CD14-positive monocyte (primary cell): ENCODE measurements at regions not wholly inside any gene's neighbourhood (a gene's known extent, or its start where the extent isn't known, plus 50 kb on each side); places are given as distances from the start of the nearest gene placed in this dataset.

Source experiments
- DNase-seq, 3 donors: peaks; one replicate each; pipeline ENCODE4 v3.0.0-alpha.2; 2011 to 2022
- H2AFZ ChIP-seq: 2 replicates; pipeline ENCODE4 v1.6.0; 2012; ENCODE audit warnings: mild to moderate bottlenecking, low read depth, low read length, inconsistent platforms; ENCODE audit not compliant: insufficient read depth, poor library complexity, severe bottlenecking
- H3K27ac ChIP-seq, 2 donors: 1 replicate in 1 of 2; 2 replicates in 1 of 2; pipeline ENCODE4 v1.5.1; 2012 to 2013; ENCODE audit warnings: low read length in 2 of 2, control low read depth in 1 of 2, inconsistent platforms in 1 of 2, low read depth in 1 of 2, mild to moderate bottlenecking in 1 of 2
- H3K27me3 ChIP-seq, 2 donors: one replicate each; pipeline versions ENCODE4 v1.6.0 to v1.6.1; 2011 to 2013; ENCODE audit warnings: low read length in 2 of 2; ENCODE audit not compliant: control insufficient read depth in 2 of 2, insufficient read depth in 2 of 2
- H3K36me3 ChIP-seq, 2 donors: replicated peaks in 1 of 2; 1 replicate in 1 of 2; 2 replicates in 1 of 2; pipeline versions ENCODE4 v1.5.1 to v1.6.1; 2012 to 2013; ENCODE audit warnings: low read length in 2 of 2, control low read depth in 1 of 2, inconsistent platforms in 1 of 2, mild to moderate bottlenecking in 1 of 2; ENCODE audit not compliant: insufficient read depth in 2 of 2, control insufficient read depth in 1 of 2
- H3K4me1 ChIP-seq, 2 donors: 1 replicate in 1 of 2; 2 replicates in 1 of 2; pipeline versions ENCODE4 v1.5.1 to v1.6.1; 2012 to 2013; ENCODE audit warnings: low read length in 2 of 2, control low read depth in 1 of 2, inconsistent platforms in 1 of 2, mild to moderate bottlenecking in 1 of 2, moderate library complexity in 1 of 2; ENCODE audit not compliant: insufficient read depth in 2 of 2, control insufficient read depth in 1 of 2
- H3K4me2 ChIP-seq: replicated peaks from 2 replicates; pipeline ENCODE3; 2012; ENCODE audit warnings: low read length, moderate library complexity, mild to moderate bottlenecking; ENCODE audit not compliant: poor library complexity, severe bottlenecking; ENCODE audit errors: extremely low read depth
- H3K4me3 ChIP-seq, 3 experiments: fragments of 200-600 bp in 1 of 3; sonication (generic) in 1 of 3; replicated peaks in 1 of 3; 1 replicate in 2 of 3; 2 replicates in 1 of 3; pipeline ENCODE4 v1.5.1; 2011 to 2013; ENCODE audit warnings: low read length in 3 of 3, mild to moderate bottlenecking in 3 of 3, control low read depth in 2 of 3, low read depth in 2 of 3, inconsistent platforms in 1 of 3, moderate library complexity in 1 of 3
- H3K79me2 ChIP-seq: 2 replicates; pipeline ENCODE4 v1.6.0; 2012; ENCODE audit warnings: mild to moderate bottlenecking, control low read depth, inconsistent platforms, low read length, moderate library complexity; ENCODE audit not compliant: insufficient read depth
- H3K9ac ChIP-seq: 2 replicates; pipeline ENCODE4 v1.6.0; 2017; ENCODE audit warnings: low read length, mild to moderate bottlenecking; ENCODE audit not compliant: insufficient read depth, poor library complexity, severe bottlenecking
- H3K9me3 ChIP-seq, 2 donors: replicated peaks in 1 of 2; 1 replicate in 1 of 2; 2 replicates in 1 of 2; pipeline versions ENCODE4 v1.5.1 to v1.6.1; 2012 to 2013; ENCODE audit warnings: low read length in 2 of 2, control low read depth in 1 of 2; ENCODE audit not compliant: control insufficient read depth in 1 of 2, insufficient read depth in 1 of 2
- H4K20me1 ChIP-seq: 2 replicates; pipeline ENCODE4 v1.6.0; 2012; ENCODE audit warnings: mild to moderate bottlenecking, low read length, control low read depth, moderate library complexity; ENCODE audit not compliant: insufficient read depth
- H3K27ac Mint-ChIP-seq, 7 donors: one replicate each; pipeline ENCODE4 v1.8.0; 2020; ENCODE audit warnings: mild to moderate bottlenecking in 7 of 7, mixed read lengths in 7 of 7, moderate library complexity in 6 of 7, inconsistent platforms in 2 of 7
- H3K27me3 Mint-ChIP-seq, 3 donors: one replicate each; pipeline ENCODE4 v1.8.0; 2021 to 2022; ENCODE audit warnings: low read depth in 3 of 3, mild to moderate bottlenecking in 3 of 3, mixed read lengths in 3 of 3, moderate library complexity in 3 of 3, inconsistent platforms in 1 of 3
- H3K36me3 Mint-ChIP-seq, 2 donors: one replicate each; pipeline ENCODE4 v1.8.0; 2020; ENCODE audit warnings: mixed read lengths in 2 of 2, inconsistent platforms in 1 of 2, mild to moderate bottlenecking in 1 of 2
- H3K4me1 Mint-ChIP-seq: one replicate; pipeline ENCODE4 v1.8.0; 2020; ENCODE audit warnings: mild to moderate bottlenecking, mixed read lengths
- H3K4me3 Mint-ChIP-seq, 2 donors: one replicate each; pipeline ENCODE4 v1.8.0; 2020; ENCODE audit warnings: mild to moderate bottlenecking in 2 of 2, mixed read lengths in 2 of 2, moderate library complexity in 1 of 2
- H3K9me3 Mint-ChIP-seq, 7 donors: one replicate each; pipeline ENCODE4 v1.8.0; 2020 to 2022; ENCODE audit warnings: mixed read lengths in 7 of 7, mild to moderate bottlenecking in 6 of 7, moderate library complexity in 6 of 7, inconsistent platforms in 2 of 7
- WGBS: methylation state at CpG from one replicate; pipeline ENCODE4 v1.1.5; 2013; ENCODE audit warnings: missing lambda C conversion rate; ENCODE audit not compliant: insufficient coverage; 5-methylcytosine and 5-hydroxymethylcytosine counted together
- intact Hi-C, 2 donors: fragments of 100-400 bp; cut with micrococcal nuclease; formaldehyde crosslinking; loops; one replicate each; pipeline versions ENCODE4 v1.15.0 to v1.15.1; 2023
- TF ChIP-seq, protein P1 (sequence below): fragments of 200-600 bp; IDR thresholded peaks from one replicate; pipeline ENCODE4 v1.8.0; 2022; ENCODE audit warnings: antibody characterized with exemption, mild to moderate bottlenecking

DNA sequence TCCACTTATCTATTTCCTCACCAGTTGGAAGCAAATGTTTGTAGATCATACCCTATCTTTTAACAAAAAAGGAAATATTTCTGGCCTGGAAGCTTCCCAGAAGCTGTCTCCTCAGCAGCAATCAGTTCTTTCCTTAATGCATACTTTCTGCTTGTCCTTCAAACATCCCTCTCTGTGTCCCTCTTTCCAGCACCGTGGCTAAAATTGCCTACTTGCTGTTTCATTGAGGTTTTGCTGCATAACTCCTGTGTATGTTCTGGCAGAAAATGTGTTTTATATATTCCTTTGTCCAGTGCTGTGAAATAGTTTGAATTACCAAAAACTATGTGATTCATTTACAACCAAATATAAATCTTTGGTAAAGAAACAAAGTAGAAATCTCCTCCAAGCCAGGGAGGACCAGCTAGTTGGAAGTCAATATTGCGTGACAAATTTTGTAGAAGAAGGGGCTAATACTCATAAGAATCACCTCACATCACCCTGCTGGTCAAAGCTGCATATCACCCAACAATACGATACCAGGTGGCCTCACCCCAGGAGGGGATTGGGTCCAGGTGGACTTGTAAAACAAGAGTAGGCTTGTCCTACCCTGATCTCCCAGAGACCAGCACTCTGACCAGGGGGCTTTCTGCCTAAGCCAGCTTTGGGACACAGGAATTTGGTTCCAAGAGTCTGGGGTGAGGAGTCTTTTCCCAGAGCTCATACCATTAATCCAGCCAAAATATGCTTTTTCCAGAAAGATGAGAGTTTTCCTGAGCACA is 198.4 kb upstream of the SNX2 start:
- Mint-ChIP-seq H3K27me3 (peaks cover 0 to 1% (median 0%) of the 10 kb centered on the region in 3 donors), H3K4me3 (no peak overlapping the region), H3K27ac (no peak overlapping the region), H3K36me3 (no peaks in the 10 kb centered on the region), H3K9me3 (peaks cover 1 to 5% (median 3%) of the 10 kb centered on the region in 7 donors), H3K4me1 (no peaks in the 10 kb centered on the region)
- Histone ChIP-seq H3K79me2 (no peaks in the 10 kb centered on the region), H3K4me3 (no peak overlapping the region), H3K27ac (no peak overlapping the region), H3K4me1 (no peaks in the 10 kb centered on the region), H3K9ac (no peak overlapping the region), H3K36me3 (no peaks in the 10 kb centered on the region), H2AFZ (no peak overlapping the region), H3K27me3 (no peaks in the 10 kb centered on the region), H3K9me3 (no peaks in the 10 kb centered on the region), H4K20me1 (no peaks in the 10 kb centered on the region), H3K4me2 (no peak overlapping the region)
- WGBS: no CpG with 5 or more reads among the region's 3 CpGs
- intact Hi-C loops: no loop called here
- TF ChIP-seq, protein P1, sequence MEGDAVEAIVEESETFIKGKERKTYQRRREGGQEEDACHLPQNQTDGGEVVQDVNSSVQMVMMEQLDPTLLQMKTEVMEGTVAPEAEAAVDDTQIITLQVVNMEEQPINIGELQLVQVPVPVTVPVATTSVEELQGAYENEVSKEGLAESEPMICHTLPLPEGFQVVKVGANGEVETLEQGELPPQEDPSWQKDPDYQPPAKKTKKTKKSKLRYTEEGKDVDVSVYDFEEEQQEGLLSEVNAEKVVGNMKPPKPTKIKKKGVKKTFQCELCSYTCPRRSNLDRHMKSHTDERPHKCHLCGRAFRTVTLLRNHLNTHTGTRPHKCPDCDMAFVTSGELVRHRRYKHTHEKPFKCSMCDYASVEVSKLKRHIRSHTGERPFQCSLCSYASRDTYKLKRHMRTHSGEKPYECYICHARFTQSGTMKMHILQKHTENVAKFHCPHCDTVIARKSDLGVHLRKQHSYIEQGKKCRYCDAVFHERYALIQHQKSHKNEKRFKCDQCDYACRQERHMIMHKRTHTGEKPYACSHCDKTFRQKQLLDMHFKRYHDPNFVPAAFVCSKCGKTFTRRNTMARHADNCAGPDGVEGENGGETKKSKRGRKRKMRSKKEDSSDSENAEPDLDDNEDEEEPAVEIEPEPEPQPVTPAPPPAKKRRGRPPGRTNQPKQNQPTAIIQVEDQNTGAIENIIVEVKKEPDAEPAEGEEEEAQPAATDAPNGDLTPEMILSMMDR: no peak
- DNase-seq: no peak

DNA sequence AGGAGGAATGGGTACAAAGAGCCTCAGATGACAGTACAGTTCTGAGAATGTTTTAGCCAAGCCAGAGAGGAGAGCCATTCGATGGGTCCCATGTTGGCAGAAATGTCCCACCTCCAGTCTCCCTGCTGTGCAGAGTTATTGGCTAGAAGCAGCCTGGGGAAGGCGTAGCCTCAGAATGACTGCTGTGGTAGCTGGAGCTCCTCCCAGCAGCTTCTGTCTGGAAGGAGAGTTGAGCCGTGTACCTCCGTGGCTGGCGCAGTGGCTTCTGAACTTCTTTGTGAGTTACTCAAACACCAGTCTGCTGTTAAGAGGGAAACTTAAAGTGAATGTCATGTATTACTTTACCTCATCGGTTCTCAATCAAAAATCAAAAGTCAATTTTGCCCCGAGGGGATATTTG is 193.3 kb upstream of the SNX2 start:
- Histone ChIP-seq H3K36me3 (no peaks in the 10 kb centered on the region), H3K79me2 (no peaks in the 10 kb centered on the region), H4K20me1 (no peaks in the 10 kb centered on the region), H3K4me1 (no peaks in the 10 kb centered on the region), H3K4me3 (no peak overlapping the region), H2AFZ (no peak overlapping the region), H3K9me3 (no peaks in the 10 kb centered on the region), H3K9ac (no peak overlapping the region), H3K27ac (no peak overlapping the region), H3K4me2 (no peak overlapping the region), H3K27me3 (no peaks in the 10 kb centered on the region)
- H3K4me3 Mint-ChIP-seq: no peak overlapping the region
- no peak overlapping the region for H3K27ac Mint-ChIP-seq
- H3K27me3 Mint-ChIP-seq: peaks cover 0 to 2% (median 1%) of the 10 kb centered on the region in 3 donors
- no peak for DNase-seq
- H3K36me3 Mint-ChIP-seq: no peaks in the 10 kb centered on the region
- TF ChIP-seq, protein P1: no peak
- no peaks in the 10 kb centered on the region for H3K4me1 Mint-ChIP-seq
- whole genome bisulfite sequencing: 90% methylated on average over 5 of the region's 7 CpGs
- intact Hi-C loops: no loop called here
- peaks cover 2 to 6% (median 4%) of the 10 kb centered on the region in 7 donors for H3K9me3 Mint-ChIP-seq
